NB4 (cell line): ENCODE measurements at regions not wholly inside any gene's neighbourhood (a gene's known extent, or its start where the extent isn't known, plus 50 kb on each side); places are given as distances from the start of the nearest gene placed in this dataset.

Source experiments
- CTCF ChIP-seq: IDR thresholded peaks from one replicate; pipeline ENCODE4 v1.5.1; 2012; ENCODE audit warnings: low read depth, low read length
- MAX ChIP-seq: IDR thresholded peaks from 2 replicates; pipeline ENCODE4 v1.6.1; 2011; ENCODE audit warnings: low read depth, low read length
- POLR2A ChIP-seq: IDR thresholded peaks from 2 replicates; pipeline ENCODE4 v1.6.1; 2011; ENCODE audit warnings: mild to moderate bottlenecking; ENCODE audit not compliant: insufficient read length; ENCODE audit errors: extremely low read depth

GRCh38 chr12:71046215-71046614 is 111.6 kb downstream of the TSPAN8 start:
- TF ChIP-seq POLR2A (no peak), MAX (no peak), CTCF (no peak)
